ENCODE measurements at regions not wholly inside any gene's neighbourhood (a gene's known extent, or its start where the extent isn't known, plus 50 kb on each side); places are given as distances from the start of the nearest gene placed in this dataset.

DNA sequence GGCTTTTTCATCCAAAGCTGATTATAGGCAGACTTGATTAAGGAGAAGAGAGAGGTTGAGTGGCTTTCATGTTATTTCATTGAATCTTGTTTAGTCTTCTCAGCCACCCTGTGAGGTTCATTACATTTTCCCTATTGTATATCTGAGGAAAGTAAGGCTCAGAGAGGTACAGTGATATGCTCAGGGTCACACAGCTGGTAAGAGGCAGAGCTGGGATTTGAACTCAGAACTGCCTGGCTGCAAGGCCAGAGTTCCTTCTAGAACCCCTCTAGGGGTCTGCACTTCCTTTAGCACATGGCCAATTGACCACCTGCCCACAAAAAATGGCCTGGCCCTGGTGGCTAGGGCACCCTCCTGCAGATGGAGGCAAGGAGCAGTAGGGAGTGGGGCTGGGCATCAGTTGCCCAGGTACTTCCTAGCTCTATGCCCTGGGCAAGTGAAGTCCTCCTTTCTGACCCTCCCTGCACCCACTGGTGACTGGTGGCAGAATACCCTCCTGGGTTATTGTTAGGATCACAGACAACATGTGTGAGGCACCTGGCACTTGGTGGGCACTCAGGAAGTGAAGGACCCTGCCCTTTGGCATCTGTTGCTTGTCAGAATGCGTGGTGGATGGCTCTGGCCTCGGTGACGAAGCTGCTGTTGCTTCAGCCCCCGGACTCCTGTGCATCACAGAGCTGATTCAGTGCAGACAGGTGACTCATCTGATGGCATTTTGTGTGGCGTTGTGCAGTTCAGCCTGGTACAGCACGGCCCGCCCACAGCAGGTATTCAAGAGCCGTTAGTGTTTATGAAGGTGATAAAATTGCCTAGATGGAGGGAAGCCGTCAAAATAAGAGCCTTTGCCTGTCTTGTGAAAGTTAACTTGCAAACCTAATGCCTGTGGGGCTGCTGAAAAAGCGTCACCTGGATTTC, 115.8 kb downstream of the SLC25A47 start:
- Mint-ChIP-seq H3K27ac (ENCODE audit: unreplicated experiment) (no peak overlapping the region), H3K4me1 (ENCODE audit: unreplicated experiment) (peaks cover 21% of the 10 kb centered on the region)
- no peak for DNase-seq (ENCODE audit: low spot score)

DNA sequence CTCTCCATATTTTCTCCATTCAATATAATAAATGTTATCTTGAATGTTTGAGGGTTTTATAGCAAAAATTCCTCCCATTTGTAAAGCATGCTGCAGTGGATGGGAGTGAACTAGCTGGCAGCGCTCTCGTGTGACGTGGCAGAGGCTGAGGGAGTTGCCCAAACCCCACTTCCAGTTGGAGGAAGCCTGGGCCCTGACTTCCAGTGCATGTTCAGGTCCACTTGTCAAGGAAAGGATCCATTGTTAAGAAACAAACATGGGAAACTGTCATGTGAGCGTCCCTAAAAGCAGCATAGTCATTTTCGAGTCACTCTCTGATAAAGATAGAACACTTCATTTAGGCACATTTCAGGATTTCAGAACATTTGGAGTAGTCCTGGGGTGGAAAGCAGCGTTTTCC, 116.6 kb downstream of the SLC25A47 start:
- TF ChIP-seq, protein P1, sequence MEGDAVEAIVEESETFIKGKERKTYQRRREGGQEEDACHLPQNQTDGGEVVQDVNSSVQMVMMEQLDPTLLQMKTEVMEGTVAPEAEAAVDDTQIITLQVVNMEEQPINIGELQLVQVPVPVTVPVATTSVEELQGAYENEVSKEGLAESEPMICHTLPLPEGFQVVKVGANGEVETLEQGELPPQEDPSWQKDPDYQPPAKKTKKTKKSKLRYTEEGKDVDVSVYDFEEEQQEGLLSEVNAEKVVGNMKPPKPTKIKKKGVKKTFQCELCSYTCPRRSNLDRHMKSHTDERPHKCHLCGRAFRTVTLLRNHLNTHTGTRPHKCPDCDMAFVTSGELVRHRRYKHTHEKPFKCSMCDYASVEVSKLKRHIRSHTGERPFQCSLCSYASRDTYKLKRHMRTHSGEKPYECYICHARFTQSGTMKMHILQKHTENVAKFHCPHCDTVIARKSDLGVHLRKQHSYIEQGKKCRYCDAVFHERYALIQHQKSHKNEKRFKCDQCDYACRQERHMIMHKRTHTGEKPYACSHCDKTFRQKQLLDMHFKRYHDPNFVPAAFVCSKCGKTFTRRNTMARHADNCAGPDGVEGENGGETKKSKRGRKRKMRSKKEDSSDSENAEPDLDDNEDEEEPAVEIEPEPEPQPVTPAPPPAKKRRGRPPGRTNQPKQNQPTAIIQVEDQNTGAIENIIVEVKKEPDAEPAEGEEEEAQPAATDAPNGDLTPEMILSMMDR (IDR thresholded peaks at IDR 0.05; ENCODE audit: unreplicated experiment), result no peak
- Mint-ChIP-seq H3K27ac (ENCODE audit: unreplicated experiment) (peak overlapping the region; percentile 44), H3K4me1 (ENCODE audit: unreplicated experiment) (peaks cover 25% of the 10 kb centered on the region), H3K4me3 (ENCODE audit: unreplicated experiment) (no peak overlapping the region), H3K27me3 (ENCODE audit: unreplicated experiment) (peaks cover 6% of the 10 kb centered on the region), H3K9me3 (ENCODE audit: unreplicated experiment) (no peaks in the 10 kb centered on the region), H3K36me3 (ENCODE audit: low read depth, unreplicated experiment) (peaks cover 3% of the 10 kb centered on the region)
- no peak for DNase-seq (ENCODE audit: low spot score)

More for the DNA sequence above, 115.8 kb downstream of the SLC25A47 start:
- Mint-ChIP-seq H3K4me3 (ENCODE audit: unreplicated experiment) (no peak overlapping the region), H3K36me3 (ENCODE audit: low read depth, unreplicated experiment) (peaks cover 3% of the 10 kb centered on the region), H3K27me3 (ENCODE audit: unreplicated experiment) (peaks cover 6% of the 10 kb centered on the region), H3K9me3 (ENCODE audit: unreplicated experiment) (no peaks in the 10 kb centered on the region)
- TF ChIP-seq, protein P1 (IDR thresholded peaks at IDR 0.05; ENCODE audit: unreplicated experiment), result no peak

DNA sequence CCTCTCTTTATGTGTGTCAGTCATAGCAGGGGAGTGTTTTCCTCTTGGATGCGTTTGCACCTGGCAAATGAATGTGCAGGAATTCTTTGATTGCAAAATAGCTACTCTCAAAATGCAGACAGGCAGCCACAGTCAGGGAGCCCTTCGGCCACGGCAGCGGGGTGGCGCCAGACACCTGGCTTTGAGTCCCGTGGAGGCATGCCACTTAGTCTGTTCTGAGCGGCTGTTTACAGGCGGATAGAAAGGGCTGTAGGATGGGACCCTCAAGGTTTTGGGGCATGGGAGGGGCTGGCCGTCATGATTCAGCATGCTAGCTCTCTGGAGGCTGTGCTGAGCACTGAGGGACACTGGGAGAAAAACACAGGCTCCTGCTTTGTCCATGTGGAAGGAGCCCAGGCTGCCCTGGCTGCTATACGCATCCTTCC, 117.1 kb downstream of the SLC25A47 start:
- Mint-ChIP-seq H3K36me3 (ENCODE audit: low read depth, unreplicated experiment) (peaks cover 3% of the 10 kb centered on the region), H3K27me3 (ENCODE audit: unreplicated experiment) (peaks cover 6% of the 10 kb centered on the region), H3K4me3 (ENCODE audit: unreplicated experiment) (no peak overlapping the region), H3K27ac (ENCODE audit: unreplicated experiment) (no peak overlapping the region), H3K4me1 (ENCODE audit: unreplicated experiment) (peaks cover 29% of the 10 kb centered on the region), H3K9me3 (ENCODE audit: unreplicated experiment) (no peaks in the 10 kb centered on the region)
- TF ChIP-seq, protein P1 (IDR thresholded peaks at IDR 0.05; ENCODE audit: unreplicated experiment), result no peak
- peak; percentile 55 for DNase-seq (ENCODE audit: low spot score)

DNA sequence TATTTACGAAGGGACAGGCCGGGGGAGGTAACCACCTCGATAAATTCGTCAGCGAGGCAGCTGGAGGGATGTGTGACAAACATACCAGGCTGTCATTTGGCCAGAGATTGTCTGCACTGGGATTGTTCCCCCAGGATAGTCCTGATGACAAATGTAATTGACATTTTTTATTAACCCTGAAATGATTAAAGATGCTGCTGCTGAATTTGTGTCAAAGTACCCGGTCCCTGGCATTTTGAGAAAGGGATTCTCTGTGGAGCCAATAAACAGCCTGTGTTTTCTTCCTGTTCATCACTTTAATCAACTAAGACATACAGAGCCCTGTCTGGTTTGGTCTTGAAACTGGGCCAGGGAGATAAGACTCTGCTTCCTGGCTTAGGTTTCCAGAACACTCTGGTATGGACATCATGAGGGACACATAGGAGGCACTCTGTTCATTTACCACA, 117.6 kb downstream of the SLC25A47 start:
- H3K9me3 Mint-ChIP-seq (ENCODE audit: unreplicated experiment), result no peaks in the 10 kb centered on the region
- DNase-seq (ENCODE audit: low spot score), result no peak
- peaks cover 34% of the 10 kb centered on the region for H3K4me1 Mint-ChIP-seq (ENCODE audit: unreplicated experiment)
- no peaks in the 10 kb centered on the region for H3K36me3 Mint-ChIP-seq (ENCODE audit: low read depth, unreplicated experiment)
- TF ChIP-seq, protein P1 (IDR thresholded peaks at IDR 0.05; ENCODE audit: unreplicated experiment), result no peak
- peaks cover 6% of the 10 kb centered on the region for H3K27me3 Mint-ChIP-seq (ENCODE audit: unreplicated experiment)
- H3K4me3 Mint-ChIP-seq (ENCODE audit: unreplicated experiment), result no peak overlapping the region
- H3K27ac Mint-ChIP-seq (ENCODE audit: unreplicated experiment), result no peak overlapping the region

All from endothelial cell (in vitro differentiated cells).